DND-41 (cell line): ENCODE measurements at regions not wholly inside any gene's neighbourhood (a gene's known extent, or its start where the extent isn't known, plus 50 kb on each side); places are given as distances from the start of the nearest gene placed in this dataset.

Experiments used
- CTCF ChIP-seq: IDR thresholded peaks from 2 replicates; pipeline ENCODE4 v1.5.1; 2012; ENCODE audit warnings: borderline replicate concordance, low read length, moderate library complexity, mild to moderate bottlenecking; ENCODE audit not compliant: poor library complexity, severe bottlenecking; ENCODE audit errors: extremely low read depth
- EZH2 ChIP-seq: IDR thresholded peaks from 3 replicates; pipeline ENCODE4 v1.6.1; 2012; ENCODE audit warnings: borderline replicate concordance, low read depth, mild to moderate bottlenecking, moderate library complexity, low read length, inconsistent platforms; ENCODE audit not compliant: severe bottlenecking

- TF ChIP-seq EZH2 (no peak), CTCF (no peak)
These were observed 71.9 kb downstream of the GSC start for GRCh38 chr14:94697773-94698556.
